ENCODE measurements at regions not wholly inside any gene's neighbourhood (a gene's known extent, or its start where the extent isn't known, plus 50 kb on each side); places are given as distances from the start of the nearest gene placed in this dataset.

DNA sequence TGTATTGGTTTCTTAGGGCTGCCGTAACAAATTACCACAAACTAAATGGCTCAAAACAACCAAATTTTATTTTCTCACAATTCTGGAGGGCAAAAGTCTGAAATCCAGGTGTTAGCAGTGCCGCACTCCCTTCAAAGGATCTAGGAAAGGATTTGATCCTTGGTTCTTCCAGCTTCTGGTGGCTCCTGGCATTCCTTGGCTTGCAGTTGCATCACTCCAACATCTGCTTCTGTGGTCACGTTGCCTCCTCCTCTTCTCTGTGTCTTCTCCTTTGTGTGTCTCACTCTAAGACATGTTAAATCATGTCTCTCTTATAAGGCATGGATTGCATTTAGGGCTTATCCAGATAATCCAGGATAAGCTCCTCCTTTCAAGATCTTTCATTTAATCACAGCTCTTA, 262.2 kb downstream of the MEX3B start (continued):
- TF ChIP-seq, protein P1, sequence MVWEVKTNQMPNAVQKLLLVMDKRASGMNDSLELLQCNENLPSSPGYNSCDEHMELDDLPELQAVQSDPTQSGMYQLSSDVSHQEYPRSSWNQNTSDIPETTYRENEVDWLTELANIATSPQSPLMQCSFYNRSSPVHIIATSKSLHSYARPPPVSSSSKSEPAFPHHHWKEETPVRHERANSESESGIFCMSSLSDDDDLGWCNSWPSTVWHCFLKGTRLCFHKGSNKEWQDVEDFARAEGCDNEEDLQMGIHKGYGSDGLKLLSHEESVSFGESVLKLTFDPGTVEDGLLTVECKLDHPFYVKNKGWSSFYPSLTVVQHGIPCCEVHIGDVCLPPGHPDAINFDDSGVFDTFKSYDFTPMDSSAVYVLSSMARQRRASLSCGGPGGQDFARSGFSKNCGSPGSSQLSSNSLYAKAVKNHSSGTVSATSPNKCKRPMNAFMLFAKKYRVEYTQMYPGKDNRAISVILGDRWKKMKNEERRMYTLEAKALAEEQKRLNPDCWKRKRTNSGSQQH (CRISPR knock-in tag; IDR thresholded peaks at IDR 0.05): no peak
- no peak for TF ChIP-seq HNRNPK (IDR thresholded peaks at IDR 0.05; ENCODE audit: low read depth, low read length, poor library complexity, severe bottlenecking)
- no peak for TF ChIP-seq ZNF785 (CRISPR knock-in tag; IDR thresholded peaks at IDR 0.05)
- TF ChIP-seq TEAD2 (tag; IDR thresholded peaks at IDR 0.05): no peak

DNA sequence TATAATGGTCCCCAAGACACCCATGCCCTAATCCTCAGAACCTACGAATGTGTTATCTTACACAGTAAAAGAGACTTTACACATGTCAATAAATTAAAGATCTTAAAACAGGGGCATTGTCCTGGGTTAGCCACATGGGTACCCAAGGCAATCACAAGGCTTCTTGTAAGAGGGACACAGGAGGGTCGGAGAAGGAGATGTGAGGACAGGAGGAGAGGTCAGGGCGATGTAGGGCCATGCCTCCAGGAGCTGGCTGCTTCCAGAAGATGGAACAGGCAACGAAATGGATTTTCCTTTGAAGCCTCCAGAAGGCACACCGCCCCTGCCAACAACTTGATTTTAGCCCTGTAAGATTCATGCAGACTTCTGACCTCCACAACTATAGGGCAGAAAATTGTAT, 262.7 kb downstream of the MEX3B start:
- H3K27me3 ChIP-seq (ENCODE audit: control insufficient read depth in 2 of 2, insufficient read depth in 2 of 2, low read length in 2 of 2): 0 out of 5 replicates have a peak, but pooled peaks cover 0 to 1% of the 10 kb centered on the region in 2 experiments
- no peak for FAIRE-seq
- no peak for DNase-seq (ENCODE audit: extremely low read depth in 1 of 4, low spot score in 3 of 4)
- POLR2A ChIA-PET: interaction anchor here (1.4 kb wide), 1 partner anchor 15 kb away, joined by 3 read pairs; no protein-coding TSS in a partner anchor
- BruUV-seq (replicated peaks): no TSS peak
- no peak overlapping the region for H2AFZ ChIP-seq (ENCODE audit: low read depth, low read length)
- H3K4me1 ChIP-seq (replicated peaks in 1 of 2; ENCODE audit: control insufficient read depth in 2 of 2, insufficient read depth in 2 of 2, low read length in 2 of 2): no peaks in the 10 kb centered on the region
- CTCF ChIA-PET (ENCODE audit: low intra/inter-chr PET ratio): no interaction called here
- no peak overlapping the region for H3K4me3 ChIP-seq
- no peak overlapping the region for H3K9ac ChIP-seq (ENCODE audit: insufficient read depth in 1 of 2, low read depth in 2 of 2, low read length in 2 of 2)
- no peak for ATAC-seq
- H3K27ac ChIP-seq (ENCODE audit: extremely low read depth, low read depth, low read length): no peak overlapping the region
- H3K9me1 ChIP-seq (ENCODE audit: control insufficient read depth, insufficient read depth, low read length): no peaks in the 10 kb centered on the region
- no peaks in the 10 kb centered on the region for H3K9me3 ChIP-seq (replicated peaks; ENCODE audit: control insufficient read depth, insufficient read depth, low read depth, low read length)
- no peak overlapping the region for H3K4me2 ChIP-seq (ENCODE audit: insufficient read depth, low read length)
- no peaks in the 10 kb centered on the region for H3K36me3 ChIP-seq (ENCODE audit: control insufficient read depth, insufficient read depth, low read length)
- WGBS (ENCODE audit: insufficient coverage, low coverage, missing lambda C conversion rate): 16% methylated on average over 5 of the region's 5 CpGs
- no peaks in the 10 kb centered on the region for H3K79me2 ChIP-seq (ENCODE audit: control insufficient read depth, insufficient read depth, low read length)
- H4K20me1 ChIP-seq (replicated peaks; ENCODE audit: control insufficient read depth, insufficient read depth, low read length): no peaks in the 10 kb centered on the region; the same call in 1 of the 2 replicates
- TF ChIP-seq HMG20B (CRISPR knock-in tag; IDR thresholded peaks at IDR 0.05) (no peak), PML (IDR thresholded peaks at IDR 0.05; ENCODE audit: low read length) (no peak), ZEB2 (IDR thresholded peaks at IDR 0.05) (no peak), ZNF124 (CRISPR knock-in tag; IDR thresholded peaks at IDR 0.05) (no peak), SIRT6 (IDR thresholded peaks at IDR 0.05; ENCODE audit: low read depth, low read length) (no peak), NRF1 (conservative IDR thresholded peaks at IDR 0.05 in 1 of 2, IDR thresholded peaks at IDR 0.05 in 1 of 2) (no peak), TAF7 (tag; IDR thresholded peaks at IDR 0.05) (no peak), ETV5 (CRISPR knock-in tag; IDR thresholded peaks at IDR 0.05; ENCODE audit: low read depth) (no peak)
- TF ChIP-seq, protein P2, sequence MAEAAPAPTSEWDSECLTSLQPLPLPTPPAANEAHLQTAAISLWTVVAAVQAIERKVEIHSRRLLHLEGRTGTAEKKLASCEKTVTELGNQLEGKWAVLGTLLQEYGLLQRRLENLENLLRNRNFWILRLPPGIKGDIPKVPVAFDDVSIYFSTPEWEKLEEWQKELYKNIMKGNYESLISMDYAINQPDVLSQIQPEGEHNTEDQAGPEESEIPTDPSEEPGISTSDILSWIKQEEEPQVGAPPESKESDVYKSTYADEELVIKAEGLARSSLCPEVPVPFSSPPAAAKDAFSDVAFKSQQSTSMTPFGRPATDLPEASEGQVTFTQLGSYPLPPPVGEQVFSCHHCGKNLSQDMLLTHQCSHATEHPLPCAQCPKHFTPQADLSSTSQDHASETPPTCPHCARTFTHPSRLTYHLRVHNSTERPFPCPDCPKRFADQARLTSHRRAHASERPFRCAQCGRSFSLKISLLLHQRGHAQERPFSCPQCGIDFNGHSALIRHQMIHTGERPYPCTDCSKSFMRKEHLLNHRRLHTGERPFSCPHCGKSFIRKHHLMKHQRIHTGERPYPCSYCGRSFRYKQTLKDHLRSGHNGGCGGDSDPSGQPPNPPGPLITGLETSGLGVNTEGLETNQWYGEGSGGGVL (CRISPR knock-in tag; IDR thresholded peaks at IDR 0.05): no peak
- TF ChIP-seq, protein P3, sequence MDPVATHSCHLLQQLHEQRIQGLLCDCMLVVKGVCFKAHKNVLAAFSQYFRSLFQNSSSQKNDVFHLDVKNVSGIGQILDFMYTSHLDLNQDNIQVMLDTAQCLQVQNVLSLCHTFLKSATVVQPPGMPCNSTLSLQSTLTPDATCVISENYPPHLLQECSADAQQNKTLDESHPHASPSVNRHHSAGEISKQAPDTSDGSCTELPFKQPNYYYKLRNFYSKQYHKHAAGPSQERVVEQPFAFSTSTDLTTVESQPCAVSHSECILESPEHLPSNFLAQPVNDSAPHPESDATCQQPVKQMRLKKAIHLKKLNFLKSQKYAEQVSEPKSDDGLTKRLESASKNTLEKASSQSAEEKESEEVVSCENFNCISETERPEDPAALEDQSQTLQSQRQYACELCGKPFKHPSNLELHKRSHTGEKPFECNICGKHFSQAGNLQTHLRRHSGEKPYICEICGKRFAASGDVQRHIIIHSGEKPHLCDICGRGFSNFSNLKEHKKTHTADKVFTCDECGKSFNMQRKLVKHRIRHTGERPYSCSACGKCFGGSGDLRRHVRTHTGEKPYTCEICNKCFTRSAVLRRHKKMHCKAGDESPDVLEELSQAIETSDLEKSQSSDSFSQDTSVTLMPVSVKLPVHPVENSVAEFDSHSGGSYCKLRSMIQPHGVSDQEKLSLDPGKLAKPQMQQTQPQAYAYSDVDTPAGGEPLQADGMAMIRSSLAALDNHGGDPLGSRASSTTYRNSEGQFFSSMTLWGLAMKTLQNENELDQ (CRISPR knock-in tag; IDR thresholded peaks at IDR 0.05; ENCODE audit: borderline replicate concordance): no peak
- intact Hi-C loops (cut with micrococcal nuclease) (no loop called here), in situ Hi-C loops (cut with MboI) (no loop called here)
